HG03039 (cell line): ENCODE measurements at regions not wholly inside any gene's neighbourhood (a gene's known extent, or its start where the extent isn't known, plus 50 kb on each side); places are given as distances from the start of the nearest gene placed in this dataset.
"Not testable (repeated sequence)": the region's sequence is repeated elsewhere in the genome, so short reads cannot be mapped to it uniquely, and the experiment has no call there.

Experiments used
- ATAC-seq: cut with Tn5 transposase; IDR thresholded peaks from one replicate; pipeline ENCODE4 v1.9.1; 2021; ENCODE audit warnings: mild to moderate bottlenecking, moderate library complexity; ENCODE audit not compliant: unreplicated experiment

- no peak for ATAC-seq
Observed at GRCh38 chr6:92962846-92963245, 456.5 kb downstream of the EPHA7 start.

GRCh38 chr6:92952111-92952510 lies 467.2 kb downstream of the EPHA7 start:
- ATAC-seq, result not testable (repeated sequence)

- no peak for ATAC-seq
Observed at GRCh38 chr6:92945799-92946198, 473.6 kb downstream of the EPHA7 start.

GRCh38 chr6:92944132-92944531 lies 475.2 kb downstream of the EPHA7 start:
- ATAC-seq, result no peak

GRCh38 chr6:92942549-92942948 lies 476.8 kb downstream of the EPHA7 start:
- no peak for ATAC-seq

- ATAC-seq, result no peak
Observed at GRCh38 chr6:92934625-92935024, 484.7 kb downstream of the EPHA7 start.

GRCh38 chr6:92930171-92930570 lies 489.2 kb downstream of the EPHA7 start:
- no peak for ATAC-seq

GRCh38 chr6:92922216-92922806 lies 497.0 kb downstream of the EPHA7 start:
- ATAC-seq, result no peak

GRCh38 chr6:92915466-92915865 lies 503.9 kb downstream of the EPHA7 start:
- ATAC-seq, result no peak

- ATAC-seq, result no peak
Observed at GRCh38 chr6:92911301-92911700, 508.1 kb downstream of the EPHA7 start.

GRCh38 chr6:92910646-92911045 lies 508.7 kb downstream of the EPHA7 start:
- no peak for ATAC-seq

GRCh38 chr6:92906385-92906784 lies 513.0 kb downstream of the EPHA7 start:
- no peak for ATAC-seq

GRCh38 chr6:92893741-92894140 lies 525.6 kb downstream of the EPHA7 start:
- no peak for ATAC-seq

- no peak for ATAC-seq
Observed at GRCh38 chr6:92892626-92893170, 526.7 kb downstream of the EPHA7 start.

GRCh38 chr6:92888316-92888715 lies 531.0 kb downstream of the EPHA7 start:
- ATAC-seq, result no peak

GRCh38 chr6:92887871-92888270 lies 531.5 kb downstream of the EPHA7 start:
- no peak for ATAC-seq

GRCh38 chr6:92879526-92879925 lies 539.8 kb downstream of the EPHA7 start:
- ATAC-seq, result no peak

- no peak for ATAC-seq
Observed at GRCh38 chr6:92864966-92865555, 554.3 kb downstream of the EPHA7 start.

GRCh38 chr6:92849636-92850035 lies 569.7 kb downstream of the EPHA7 start:
- ATAC-seq, result no peak

- ATAC-seq, result no peak
Observed at GRCh38 chr6:92848901-92849300, 570.5 kb downstream of the EPHA7 start.

- ATAC-seq, result no peak
Observed at GRCh38 chr6:92848459-92848858, 570.9 kb downstream of the EPHA7 start.

GRCh38 chr6:92847988-92848387 lies 571.4 kb downstream of the EPHA7 start:
- no peak for ATAC-seq
